HCT116 (cell line): ENCODE measurements at regions not wholly inside any gene's neighbourhood (a gene's known extent, or its start where the extent isn't known, plus 50 kb on each side); places are given as distances from the start of the nearest gene placed in this dataset.

Source experiments
- ATAC-seq: fragments of 200-7000 bp; cut with Tn5 transposase; 2 replicates; pipeline ENCODE4 v1.9.1; 2020; ENCODE audit warnings: mild to moderate bottlenecking, moderate library complexity
- BruUV-seq: library from RNA; stranded (reverse); fragments of 400-500 nt; replicated peaks from 2 replicates; lab custom pipeline; 2021; lab: Mats Ljungman, UMichigan
- CTCF ChIA-PET: fragments of 300-600 bp; sonication (Branson Sonifier 250); formaldehyde crosslinking; loops from one replicate; lab custom pipeline; 2021; ENCODE audit warnings: antibody characterized with exemption; lab: Charles Lee
- POLR2A ChIA-PET: fragments of 300-600, 350-600 bp; sonication (Branson Sonifier 250); formaldehyde crosslinking; loops from one replicate; lab custom pipeline; 2021; ENCODE audit warnings: antibody characterized with exemption; lab: Charles Lee
- RAD21 ChIA-PET, 2 experiments: fragments of 300-600 bp; sonication (Branson Sonifier 250); formaldehyde crosslinking; loops; one replicate each; lab custom pipeline; 2023; ENCODE audit warnings: low total read pairs in 2 of 2; ENCODE audit not compliant: uncharacterized antibody in 2 of 2, unreplicated experiment in 2 of 2, low non-redundant PET in 1 of 2; lab: Charles Lee
- DNase-seq: peaks from one replicate; pipeline ENCODE4 v3.0.0-alpha.2; 2010; ENCODE audit warnings: low read depth, low spot score
- H2AFZ ChIP-seq: fragments of 200-600 bp; shearing (Covaris generic), sonication (generic); 2 replicates; pipeline ENCODE4 v1.6.1; 2017; ENCODE audit warnings: low read depth, mixed run types, mixed read lengths, antibody characterized with exemption, low read length; ENCODE audit not compliant: poor library complexity, severe bottlenecking
- H3K27ac ChIP-seq: 2 replicates; pipeline ENCODE4 v1.5.1; 2012; ENCODE audit warnings: low read depth, low read length
- H3K27me3 ChIP-seq: fragments of 200-600 bp; sonication (generic); 2 replicates; pipeline ENCODE4 v1.6.1; 2016; ENCODE audit warnings: mixed run types, low read length, mixed read lengths; ENCODE audit not compliant: insufficient read depth
- H3K36me3 ChIP-seq, 2 experiments: fragments of 200-500 bp in 1 of 2; fragments of 200-600 bp in 1 of 2; sonication (Bioruptor generic) in 1 of 2; sonication (generic) in 1 of 2; 2 replicates each; pipeline versions ENCODE4 v1.5.1 to v1.6.1; 2014 to 2016; ENCODE audit warnings: low read length in 2 of 2, inconsistent platforms in 1 of 2, mixed read lengths in 1 of 2, mixed run types in 1 of 2; ENCODE audit not compliant: insufficient read depth in 2 of 2, control insufficient read depth in 1 of 2
- H3K4me1 ChIP-seq, 2 experiments: fragments of 200-600 bp in 1 of 2; sonication (generic) in 1 of 2; 2 replicates each; pipeline versions ENCODE4 v1.5.1 to v1.6.1; 2012 to 2017; ENCODE audit warnings: low read length in 2 of 2, inconsistent platforms in 1 of 2, mild to moderate bottlenecking in 1 of 2, mixed read lengths in 1 of 2, mixed run types in 1 of 2, moderate library complexity in 1 of 2; ENCODE audit not compliant: insufficient read depth in 2 of 2, control insufficient read depth in 1 of 2
- H3K4me2 ChIP-seq: fragments of 200-600 bp; sonication (generic); 2 replicates; pipeline ENCODE4 v1.6.1; 2017; ENCODE audit warnings: mixed run types, low read length, mixed read lengths
- H3K4me3 ChIP-seq, 2 experiments: fragments of 200-600 bp in 1 of 2; sonication (generic) in 1 of 2; replicated peaks in 1 of 2; 2 replicates each; pipeline ENCODE4 v1.5.1; 2011 to 2016; ENCODE audit warnings: low read length in 2 of 2, control low read depth in 1 of 2, low read depth in 1 of 2, mild to moderate bottlenecking in 1 of 2, mixed read lengths in 1 of 2, mixed run types in 1 of 2
- H3K79me2 ChIP-seq: fragments of 200-600 bp; sonication (generic); 2 replicates; pipeline ENCODE4 v1.6.1; 2017; ENCODE audit warnings: mild to moderate bottlenecking, mixed run types, low read length, moderate library complexity, mixed read lengths; ENCODE audit not compliant: insufficient read depth
- H3K9ac ChIP-seq: fragments of 200-600 bp; sonication (generic); 2 replicates; pipeline ENCODE4 v1.6.1; 2016; ENCODE audit warnings: low read length, mixed read lengths
- H3K9me2 ChIP-seq: fragments of 200-600 bp; sonication (generic), shearing (Covaris generic); 2 replicates; pipeline ENCODE4 v1.6.1; 2017; ENCODE audit warnings: mixed run types, mild to moderate bottlenecking, moderate library complexity; ENCODE audit not compliant: insufficient read depth
- H3K9me3 ChIP-seq, 2 experiments: fragments of 200-500 bp in 1 of 2; fragments of 200-600 bp in 1 of 2; sonication (Bioruptor generic) in 1 of 2; sonication (generic) in 1 of 2; 2 replicates each; pipeline ENCODE4 v1.6.1; 2014 to 2017; ENCODE audit warnings: low read length in 2 of 2, mixed read lengths in 2 of 2, inconsistent platforms in 1 of 2, low read depth in 1 of 2, mild to moderate bottlenecking in 1 of 2, mixed run types in 1 of 2, moderate library complexity in 1 of 2; ENCODE audit not compliant: control insufficient read depth in 1 of 2, insufficient read depth in 1 of 2
- H4K20me1 ChIP-seq: fragments of 200-600 bp; sonication (generic), shearing (Covaris generic); 2 replicates; pipeline ENCODE4 v1.6.1; 2017; ENCODE audit warnings: mixed run types, mild to moderate bottlenecking, moderate library complexity; ENCODE audit not compliant: insufficient read depth
- CBX3 ChIP-seq: IDR thresholded peaks from 2 replicates; pipeline ENCODE4 v1.6.1; 2012; ENCODE audit warnings: low read depth
- CEBPB ChIP-seq: IDR thresholded peaks from 2 replicates; pipeline ENCODE4 v1.6.1; 2012; ENCODE audit warnings: low read depth
- EGR1 ChIP-seq: IDR thresholded peaks from 2 replicates; pipeline ENCODE4 v1.6.1; 2012; ENCODE audit warnings: low read depth
- ELF1 ChIP-seq: IDR thresholded peaks from 2 replicates; pipeline ENCODE4 v1.6.1; 2012; ENCODE audit warnings: low read depth, borderline replicate concordance
- EZH2phosphoT487 ChIP-seq: fragments of 200-600 bp; IDR thresholded peaks from 2 replicates; pipeline ENCODE4 v1.6.1; 2018; ENCODE audit warnings: antibody characterized with exemption, borderline replicate concordance
- JUND ChIP-seq: IDR thresholded peaks from 2 replicates; pipeline ENCODE4 v1.6.1; 2012
- RAD21 ChIP-seq: IDR thresholded peaks from 2 replicates; pipeline ENCODE4 v1.6.1; 2012; ENCODE audit warnings: low read depth, mild to moderate bottlenecking
- SIN3A ChIP-seq: IDR thresholded peaks from 2 replicates; pipeline ENCODE4 v1.6.1; 2012; ENCODE audit warnings: low read depth
- SP1 ChIP-seq: IDR thresholded peaks from 2 replicates; pipeline ENCODE4 v1.6.1; 2012; ENCODE audit warnings: low read depth
- SRF ChIP-seq: IDR thresholded peaks from 2 replicates; pipeline ENCODE4 v1.6.1; 2012; ENCODE audit warnings: low read depth
- YY1 ChIP-seq: IDR thresholded peaks from 2 replicates; pipeline ENCODE4 v1.6.1; 2011; ENCODE audit warnings: low read length, low read depth, moderate library complexity, mild to moderate bottlenecking; ENCODE audit not compliant: insufficient replicate concordance; ENCODE audit errors: extremely low read depth
- ZNF274 ChIP-seq: fragments of 200-500 bp; sonication (Bioruptor generic); IDR thresholded peaks from 2 replicates; pipeline ENCODE4 v1.6.1; 2014; ENCODE audit warnings: mild to moderate bottlenecking, low read depth, low read length, inconsistent platforms
- intact Hi-C: fragments of 100-400 bp; cut with micrococcal nuclease; formaldehyde crosslinking; loops from 2 replicates; pipeline ENCODE4 v1.10.0; 2022
- TF ChIP-seq, protein P1 (sequence below), 3 experiments: fragments of 200-600 bp in 1 of 3; sonication (generic) in 1 of 3; IDR thresholded peaks in 2 of 3; conservative IDR thresholded peaks in 1 of 3; 2 replicates each; pipeline ENCODE4 v1.5.1; 2012 to 2017; ENCODE audit warnings: low read depth in 2 of 3, low read length in 2 of 3, antibody characterized with exemption in 1 of 3, borderline replicate concordance in 1 of 3, control low read depth in 1 of 3, mild to moderate bottlenecking in 1 of 3, mixed read lengths in 1 of 3, mixed run types in 1 of 3, moderate library complexity in 1 of 3; ENCODE audit not compliant: insufficient read depth in 1 of 3
- TF ChIP-seq, protein P2 (sequence below): IDR thresholded peaks from 2 replicates; pipeline ENCODE4 v1.6.1; 2011; ENCODE audit warnings: mild to moderate bottlenecking, low read length, moderate library complexity; ENCODE audit not compliant: insufficient replicate concordance; ENCODE audit errors: extremely low read depth

DNA sequence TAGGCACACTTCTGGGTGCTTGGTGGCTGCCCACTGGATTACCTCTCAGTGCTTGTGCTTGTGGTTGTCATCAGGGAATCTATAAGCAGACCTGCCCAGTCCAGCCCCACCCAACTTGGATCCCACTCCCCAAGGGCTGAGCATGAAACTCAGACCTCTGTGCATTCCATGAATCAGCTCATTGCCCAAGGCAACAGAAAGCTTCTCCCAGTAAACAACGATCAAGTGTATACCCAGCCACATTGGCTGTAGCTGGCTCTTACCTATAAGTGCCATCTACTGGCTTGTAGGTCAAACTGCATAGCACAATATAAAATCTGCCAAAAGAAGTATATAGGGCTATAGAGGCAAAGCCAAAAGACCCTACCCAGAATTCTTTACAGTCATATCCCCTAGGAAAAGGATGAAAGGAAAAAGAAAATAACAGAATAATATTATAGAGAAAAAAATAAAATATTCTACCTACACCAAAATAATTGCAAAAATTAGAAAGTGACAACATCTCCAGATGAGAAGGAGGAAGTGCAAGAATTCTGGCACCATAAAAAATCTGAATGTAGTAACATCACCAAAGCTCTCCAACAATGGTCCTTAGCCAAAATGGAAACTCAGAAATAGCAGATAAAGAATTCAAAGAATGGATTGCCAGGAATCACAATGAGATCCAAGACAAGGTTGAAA, 321.0 kb upstream of the TRPC7 start:
- Histone ChIP-seq H3K27me3 (no peaks in the 10 kb centered on the region), H3K4me3 (no peak overlapping the region), H2AFZ (no peak overlapping the region), H4K20me1 (no peaks in the 10 kb centered on the region), H3K4me1 (no peaks in the 10 kb centered on the region), H3K36me3 (no peaks in the 10 kb centered on the region), H3K9me2 (no peaks in the 10 kb centered on the region), H3K9me3 (no peaks in the 10 kb centered on the region), H3K9ac (no peak overlapping the region), H3K4me2 (no peak overlapping the region)
- ChIA-PET CTCF (interaction anchor here (1.1 kb wide), 1 partner anchor 436 kb away, joined by 7 read pairs; no protein-coding TSS in a partner anchor), POLR2A (no interaction called here), RAD21 (no interaction called here)
- BruUV-seq = no TSS peak
- peak; percentile 81 for ATAC-seq
- TF ChIP-seq, protein P1, sequence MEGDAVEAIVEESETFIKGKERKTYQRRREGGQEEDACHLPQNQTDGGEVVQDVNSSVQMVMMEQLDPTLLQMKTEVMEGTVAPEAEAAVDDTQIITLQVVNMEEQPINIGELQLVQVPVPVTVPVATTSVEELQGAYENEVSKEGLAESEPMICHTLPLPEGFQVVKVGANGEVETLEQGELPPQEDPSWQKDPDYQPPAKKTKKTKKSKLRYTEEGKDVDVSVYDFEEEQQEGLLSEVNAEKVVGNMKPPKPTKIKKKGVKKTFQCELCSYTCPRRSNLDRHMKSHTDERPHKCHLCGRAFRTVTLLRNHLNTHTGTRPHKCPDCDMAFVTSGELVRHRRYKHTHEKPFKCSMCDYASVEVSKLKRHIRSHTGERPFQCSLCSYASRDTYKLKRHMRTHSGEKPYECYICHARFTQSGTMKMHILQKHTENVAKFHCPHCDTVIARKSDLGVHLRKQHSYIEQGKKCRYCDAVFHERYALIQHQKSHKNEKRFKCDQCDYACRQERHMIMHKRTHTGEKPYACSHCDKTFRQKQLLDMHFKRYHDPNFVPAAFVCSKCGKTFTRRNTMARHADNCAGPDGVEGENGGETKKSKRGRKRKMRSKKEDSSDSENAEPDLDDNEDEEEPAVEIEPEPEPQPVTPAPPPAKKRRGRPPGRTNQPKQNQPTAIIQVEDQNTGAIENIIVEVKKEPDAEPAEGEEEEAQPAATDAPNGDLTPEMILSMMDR (IDR thresholded peaks at IDR 0.05 in 2 of 3, conservative IDR thresholded peaks at IDR 0.05 in 1 of 3; ENCODE audit: borderline replicate concordance in 1 of 3, insufficient read depth in 1 of 3, low read depth in 2 of 3, low read length in 2 of 3) = peak; percentile 22 to 55 (median 50); a peak in 5 of 6 replicates
- TF ChIP-seq CBX3 (no peak), JUND (no peak), SRF (no peak), RAD21 (peak; percentile 52)
- TF ChIP-seq, all 23 proteins: peak for 2
- intact Hi-C loops = loop anchor here (1.0 to 10.0 kb wide), 2 partner anchors 322 to 437 kb away; partner anchors contain the start of gene TRPC7
- no peak overlapping the region for H3K27ac ChIP-seq
- H3K79me2 ChIP-seq = no peaks in the 10 kb centered on the region
- DNase-seq = no peak

DNA sequence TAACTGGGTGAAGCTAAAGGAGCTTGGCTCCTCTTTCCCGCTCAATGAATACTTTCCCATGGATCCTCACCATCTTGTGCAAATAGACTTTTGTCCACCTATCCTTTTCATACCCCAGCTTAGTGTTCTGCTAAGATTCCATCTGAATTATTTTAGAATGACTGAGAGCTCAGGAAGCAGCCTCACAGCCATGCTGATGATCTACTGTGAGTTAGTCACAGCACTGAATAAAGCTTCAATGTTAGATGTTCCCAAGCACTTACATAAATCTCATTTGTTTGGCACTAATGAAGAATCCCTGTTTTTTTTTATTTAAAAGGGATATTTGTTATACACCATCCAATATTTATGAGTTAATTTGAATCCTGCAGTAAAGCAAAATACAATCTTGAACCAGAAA, 317.6 kb upstream of the TRPC7 start:
- H3K36me3 ChIP-seq = no peaks in the 10 kb centered on the region
- no peaks in the 10 kb centered on the region for H3K27me3 ChIP-seq
- ChIA-PET RAD21 (no interaction called here), CTCF (no interaction called here), POLR2A (no interaction called here)
- H3K9me3 ChIP-seq = no peaks in the 10 kb centered on the region
- BruUV-seq = no TSS peak
- no peak overlapping the region for H2AFZ ChIP-seq
- no peak overlapping the region for H3K27ac ChIP-seq
- no peaks in the 10 kb centered on the region for H4K20me1 ChIP-seq
- H3K79me2 ChIP-seq = no peaks in the 10 kb centered on the region
- DNase-seq = no peak
- intact Hi-C loops = loop anchor here (10.0 kb wide), 1 partner anchor 318 kb away; the partner anchor contains the start of gene TRPC7
- H3K9ac ChIP-seq = no peak overlapping the region
- H3K4me3 ChIP-seq = no peak overlapping the region
- H3K9me2 ChIP-seq = no peaks in the 10 kb centered on the region
- H3K4me1 ChIP-seq = no peaks in the 10 kb centered on the region
- no peak for ATAC-seq
- no peak overlapping the region for H3K4me2 ChIP-seq
- no peak for TF ChIP-seq EZH2phosphoT487
- TF ChIP-seq, protein P2, sequence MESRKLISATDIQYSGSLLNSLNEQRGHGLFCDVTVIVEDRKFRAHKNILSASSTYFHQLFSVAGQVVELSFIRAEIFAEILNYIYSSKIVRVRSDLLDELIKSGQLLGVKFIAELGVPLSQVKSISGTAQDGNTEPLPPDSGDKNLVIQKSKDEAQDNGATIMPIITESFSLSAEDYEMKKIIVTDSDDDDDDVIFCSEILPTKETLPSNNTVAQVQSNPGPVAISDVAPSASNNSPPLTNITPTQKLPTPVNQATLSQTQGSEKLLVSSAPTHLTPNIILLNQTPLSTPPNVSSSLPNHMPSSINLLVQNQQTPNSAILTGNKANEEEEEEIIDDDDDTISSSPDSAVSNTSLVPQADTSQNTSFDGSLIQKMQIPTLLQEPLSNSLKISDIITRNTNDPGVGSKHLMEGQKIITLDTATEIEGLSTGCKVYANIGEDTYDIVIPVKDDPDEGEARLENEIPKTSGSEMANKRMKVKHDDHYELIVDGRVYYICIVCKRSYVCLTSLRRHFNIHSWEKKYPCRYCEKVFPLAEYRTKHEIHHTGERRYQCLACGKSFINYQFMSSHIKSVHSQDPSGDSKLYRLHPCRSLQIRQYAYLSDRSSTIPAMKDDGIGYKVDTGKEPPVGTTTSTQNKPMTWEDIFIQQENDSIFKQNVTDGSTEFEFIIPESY = no peak
- no peak for TF ChIP-seq CEBPB
- no peak for TF ChIP-seq YY1
- TF ChIP-seq ZNF274 = no peak
- no peak for TF ChIP-seq SP1
- TF ChIP-seq ELF1 = no peak
- no peak for TF ChIP-seq JUND
- TF ChIP-seq RAD21 = no peak
- no peak for TF ChIP-seq SIN3A
- TF ChIP-seq EGR1 = no peak
